ENCODE measurements at regions not wholly inside any gene's neighbourhood (a gene's known extent, or its start where the extent isn't known, plus 50 kb on each side); places are given as distances from the start of the nearest gene placed in this dataset.

DNA sequence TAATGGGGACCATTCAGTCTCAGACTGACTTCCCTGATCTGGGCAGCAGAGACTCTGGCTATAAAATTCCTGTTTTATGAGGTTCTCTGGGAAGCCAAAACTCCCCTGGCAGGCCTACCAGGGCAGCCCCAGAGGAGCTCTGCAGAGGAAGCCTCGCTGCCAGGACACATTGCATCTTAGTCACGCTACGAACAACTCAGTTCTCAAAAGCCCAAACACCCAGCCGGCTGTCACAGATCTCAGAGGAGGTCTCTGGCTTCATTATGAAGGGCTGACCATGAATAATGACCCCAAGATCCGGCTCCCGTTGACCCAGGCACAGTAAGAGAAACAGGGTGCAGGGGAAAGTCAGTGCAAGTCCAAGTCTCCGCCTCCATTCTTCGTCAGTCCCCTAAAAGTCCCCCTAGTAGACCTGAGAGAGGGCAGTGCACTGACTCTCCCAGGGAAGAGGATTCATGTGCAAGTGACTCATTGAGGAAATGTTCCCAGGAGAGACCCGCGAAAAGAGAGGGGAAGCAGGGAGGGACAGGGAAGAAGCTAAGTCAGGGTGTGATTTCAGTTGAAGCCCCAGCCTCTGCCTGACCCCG, 212.3 kb downstream of the CYP26B1 start:
- TF ChIP-seq MXI1 (conservative IDR thresholded peaks at IDR 0.05; ENCODE audit: poor library complexity, severe bottlenecking), result no peak
- no peak for TF ChIP-seq POLR2AphosphoS5 (IDR thresholded peaks at IDR 0.05)
- TF ChIP-seq RAD21 (conservative IDR thresholded peaks at IDR 0.05), result no peak
- TF ChIP-seq, protein P1, sequence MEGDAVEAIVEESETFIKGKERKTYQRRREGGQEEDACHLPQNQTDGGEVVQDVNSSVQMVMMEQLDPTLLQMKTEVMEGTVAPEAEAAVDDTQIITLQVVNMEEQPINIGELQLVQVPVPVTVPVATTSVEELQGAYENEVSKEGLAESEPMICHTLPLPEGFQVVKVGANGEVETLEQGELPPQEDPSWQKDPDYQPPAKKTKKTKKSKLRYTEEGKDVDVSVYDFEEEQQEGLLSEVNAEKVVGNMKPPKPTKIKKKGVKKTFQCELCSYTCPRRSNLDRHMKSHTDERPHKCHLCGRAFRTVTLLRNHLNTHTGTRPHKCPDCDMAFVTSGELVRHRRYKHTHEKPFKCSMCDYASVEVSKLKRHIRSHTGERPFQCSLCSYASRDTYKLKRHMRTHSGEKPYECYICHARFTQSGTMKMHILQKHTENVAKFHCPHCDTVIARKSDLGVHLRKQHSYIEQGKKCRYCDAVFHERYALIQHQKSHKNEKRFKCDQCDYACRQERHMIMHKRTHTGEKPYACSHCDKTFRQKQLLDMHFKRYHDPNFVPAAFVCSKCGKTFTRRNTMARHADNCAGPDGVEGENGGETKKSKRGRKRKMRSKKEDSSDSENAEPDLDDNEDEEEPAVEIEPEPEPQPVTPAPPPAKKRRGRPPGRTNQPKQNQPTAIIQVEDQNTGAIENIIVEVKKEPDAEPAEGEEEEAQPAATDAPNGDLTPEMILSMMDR (IDR thresholded peaks at IDR 0.05; ENCODE audit: poor library complexity, severe bottlenecking), result no peak
- no peak for TF ChIP-seq SMC3 (conservative IDR thresholded peaks at IDR 0.05; ENCODE audit: poor library complexity)

Measured in neural cell (in vitro differentiated cells).